ENCODE measurements at regions not wholly inside any gene's neighbourhood (a gene's known extent, or its start where the extent isn't known, plus 50 kb on each side); places are given as distances from the start of the nearest gene placed in this dataset.
A peak's percentile ranks its signal among the peaks of the same experiment; 100 is the strongest.
"Not testable (repeated sequence)": the region's sequence is repeated elsewhere in the genome, so short reads cannot be mapped to it uniquely, and the experiment has no call there.

DNA sequence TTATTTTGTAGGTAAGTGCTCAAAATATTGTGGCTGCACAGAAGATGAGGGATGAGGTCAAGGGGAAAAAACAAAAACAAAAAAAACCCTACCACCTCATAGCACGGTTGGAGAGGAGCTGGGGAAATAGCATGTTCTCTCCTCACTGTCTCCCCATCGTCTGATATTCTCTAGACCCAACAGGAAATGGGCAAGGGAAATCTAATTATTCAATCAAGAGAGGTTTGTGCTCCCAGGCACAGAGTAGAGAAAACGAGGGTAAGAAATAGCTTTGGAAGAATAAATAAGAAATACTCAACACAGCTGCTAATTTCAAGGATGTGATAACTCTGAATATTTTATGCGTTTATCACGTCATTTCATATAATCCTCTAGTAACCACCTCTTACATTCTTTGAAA lies 619.2 kb upstream of the GNPDA2 start:
- no peak for DNase-seq

GRCh38 chr4:45331802-45332201 lies 605.4 kb upstream of the GNPDA2 start:
- DNase-seq = no peak

- DNase-seq = no peak
Measured at GRCh38 chr4:45327544-45327943, 601.2 kb upstream of the GNPDA2 start.

DNA sequence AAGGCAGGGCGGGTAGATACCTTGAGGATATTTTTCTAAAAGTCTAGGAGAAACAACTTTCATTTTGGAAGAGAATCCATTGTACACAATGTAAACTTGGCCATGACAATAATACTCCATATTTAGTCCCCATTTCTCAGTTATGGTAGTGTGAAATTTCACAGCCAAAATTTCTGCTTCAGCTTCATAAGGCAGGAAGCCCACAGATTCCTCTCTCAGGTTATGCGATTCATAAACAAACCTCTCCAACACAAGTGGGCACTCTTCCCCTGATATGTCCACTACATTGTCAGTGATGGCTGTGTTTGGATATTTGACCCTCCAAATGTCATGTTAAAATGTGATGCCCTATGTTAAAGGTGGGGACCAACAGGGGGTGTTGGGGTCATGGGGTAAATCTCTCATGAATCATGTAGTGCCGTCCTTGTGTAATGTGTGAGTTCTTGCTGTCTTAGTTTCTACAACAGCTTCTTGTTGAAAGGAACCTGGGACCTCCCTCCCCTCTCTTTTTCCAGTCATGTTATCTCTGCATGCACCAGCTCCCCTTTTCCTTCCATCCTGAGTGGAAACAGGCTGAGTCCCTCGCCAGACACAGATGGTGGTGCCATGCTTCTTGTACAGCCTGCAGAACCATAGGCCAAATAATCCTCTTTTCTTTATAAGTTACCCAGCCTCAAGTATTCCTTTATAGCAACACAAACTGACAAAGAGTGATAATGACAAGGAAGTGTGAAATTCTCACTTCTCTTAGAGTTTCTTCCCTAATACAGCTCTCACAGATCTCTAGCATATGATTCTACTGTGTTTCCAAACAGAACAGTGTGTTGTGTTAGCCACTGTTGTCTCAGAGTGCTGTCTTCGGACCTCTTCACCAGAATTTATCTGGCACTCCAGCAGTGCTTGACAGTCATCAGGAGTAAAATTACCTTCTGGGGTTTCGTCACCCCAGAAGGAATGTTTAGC lies 598.4 kb upstream of the GNPDA2 start:
- DNase-seq = no peak

DNA sequence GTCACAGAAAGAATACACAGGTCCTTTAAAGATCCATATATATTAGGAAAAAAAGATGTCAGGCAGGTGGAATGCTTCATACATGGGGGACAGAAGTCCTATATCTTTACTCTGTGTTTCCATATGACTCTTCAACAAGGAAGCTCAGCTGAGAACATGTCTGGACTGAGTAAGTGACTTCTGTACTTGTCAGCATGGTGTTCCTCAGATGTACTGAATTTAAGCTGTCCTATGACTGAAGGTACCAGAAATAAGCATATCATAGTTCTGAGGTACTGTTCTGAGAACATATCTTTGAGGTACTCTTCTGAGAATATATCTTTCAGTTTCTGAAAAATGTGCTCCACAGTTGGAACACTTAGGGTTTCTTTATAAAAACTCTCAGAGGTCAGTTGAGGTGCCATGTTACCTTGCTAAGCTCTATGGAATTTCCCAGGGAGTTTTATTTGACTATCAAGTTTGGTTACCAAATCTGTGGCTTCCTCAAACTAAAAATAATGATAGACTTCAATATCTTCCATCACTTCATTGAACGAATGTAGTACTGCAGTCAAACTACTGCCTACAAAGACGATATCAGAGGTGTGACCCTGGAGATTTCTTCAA lies 597.2 kb upstream of the GNPDA2 start:
- no peak for DNase-seq

DNA sequence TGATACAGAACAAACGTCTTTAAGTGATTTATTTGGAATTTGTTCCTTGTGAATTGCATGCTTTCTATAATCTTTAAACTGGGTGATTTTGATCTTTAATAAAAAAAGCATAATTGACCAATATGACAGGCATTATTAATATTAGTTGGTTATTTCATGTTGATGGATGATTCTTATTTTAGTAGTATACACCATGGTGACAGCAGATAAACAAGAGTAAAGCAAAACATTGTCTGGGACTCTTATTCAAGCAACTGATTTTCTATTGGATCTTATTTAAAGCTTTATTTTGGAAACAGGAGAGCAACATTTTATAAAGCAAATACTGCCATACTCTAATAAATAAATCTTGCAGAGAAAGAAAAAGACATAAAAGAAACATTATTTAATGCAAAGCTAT lies 591.4 kb upstream of the GNPDA2 start:
- no peak for DNase-seq

GRCh38 chr4:45317276-45317675 lies 590.9 kb upstream of the GNPDA2 start:
- no peak for DNase-seq

DNA sequence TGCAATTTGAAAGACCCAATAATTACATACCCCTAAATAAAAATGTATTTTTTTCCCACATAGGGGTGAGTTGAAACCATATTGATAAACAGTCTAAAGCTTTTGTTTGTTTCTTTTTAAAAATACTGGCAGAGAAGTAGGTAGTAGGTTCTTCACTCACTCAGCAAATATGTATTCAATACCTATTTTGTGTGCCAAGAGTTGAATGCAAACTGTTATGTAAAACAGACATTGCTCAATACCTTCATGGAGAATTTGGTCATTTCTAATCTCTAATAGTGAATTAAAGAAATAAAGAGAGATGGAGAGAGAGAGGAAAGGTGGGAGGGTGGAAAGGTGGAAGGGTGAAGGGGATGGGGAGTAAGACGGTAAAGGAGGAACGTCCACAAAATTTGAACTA lies 589.9 kb upstream of the GNPDA2 start:
- no peak for DNase-seq

- DNase-seq = no peak
Measured at GRCh38 chr4:45302828-45303227, 576.5 kb upstream of the GNPDA2 start.

DNA sequence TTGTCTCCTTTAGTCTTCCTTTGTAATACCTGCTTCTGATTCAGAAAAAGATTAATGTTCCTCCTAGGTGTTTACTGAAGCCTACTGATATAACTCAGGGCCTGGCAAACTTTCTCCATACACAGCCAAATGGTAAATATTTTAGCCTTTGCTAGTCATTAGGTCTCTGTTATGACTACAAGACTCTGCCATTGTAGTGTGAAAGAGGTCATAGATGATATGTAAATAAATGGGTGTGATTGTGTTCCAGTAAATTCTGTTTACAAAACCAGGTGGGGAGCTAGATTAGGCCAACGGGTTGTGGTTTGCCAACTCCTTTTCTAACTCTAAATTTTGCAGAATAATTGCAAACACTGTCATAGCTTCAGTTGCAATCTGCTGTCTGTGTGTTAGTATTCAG lies 568.1 kb upstream of the GNPDA2 start:
- no peak for DNase-seq

- DNase-seq = no peak
Measured at GRCh38 chr4:45293335-45293734, 567.0 kb upstream of the GNPDA2 start.

DNA sequence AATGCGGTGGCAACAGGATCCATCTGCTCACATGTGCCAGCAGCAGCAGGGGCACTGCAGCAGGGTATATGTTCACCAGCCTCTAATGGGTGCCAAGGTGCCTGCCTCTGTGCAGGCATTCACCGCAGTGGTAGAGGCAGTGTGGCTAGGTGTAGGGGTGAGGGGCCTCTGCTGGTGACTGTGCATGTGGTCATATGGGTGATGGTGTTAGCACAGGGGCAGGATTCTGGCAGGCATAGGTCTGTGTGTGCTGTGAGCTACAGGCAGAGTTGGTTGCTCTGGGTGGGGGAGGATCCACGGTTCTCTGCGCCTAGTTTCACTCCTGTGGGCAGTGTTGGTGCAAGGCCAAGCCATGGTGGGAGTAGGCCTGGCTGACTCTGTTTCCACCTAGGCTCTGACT lies 566.5 kb upstream of the GNPDA2 start:
- DNase-seq = no peak

- DNase-seq = no peak
Measured at GRCh38 chr4:45284400-45285085, 558.2 kb upstream of the GNPDA2 start.

- DNase-seq = no peak
Measured at GRCh38 chr4:45283352-45283751, 557.0 kb upstream of the GNPDA2 start.

GRCh38 chr4:45280121-45280520 lies 553.8 kb upstream of the GNPDA2 start:
- no peak for DNase-seq

DNA sequence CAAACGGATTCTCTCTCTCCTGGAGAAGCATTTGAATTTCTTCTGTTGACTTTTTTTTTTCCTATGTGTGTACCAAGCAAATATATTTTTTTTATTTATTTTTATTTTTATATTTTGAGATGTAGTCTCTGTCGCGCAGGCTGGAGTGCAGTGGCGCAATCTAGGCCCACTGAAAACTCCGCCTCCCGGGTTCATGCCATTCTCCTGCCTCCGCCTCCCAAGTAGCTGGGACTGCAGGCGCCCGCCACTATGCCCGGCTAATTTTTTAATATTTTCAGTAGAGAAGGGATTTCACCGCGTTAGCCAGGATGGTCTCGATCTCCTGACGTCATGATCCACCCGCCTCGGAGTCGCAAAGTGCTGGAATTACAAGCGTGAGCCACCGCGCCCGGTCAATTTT lies 549.5 kb upstream of the GNPDA2 start:
- no peak for DNase-seq

DNA sequence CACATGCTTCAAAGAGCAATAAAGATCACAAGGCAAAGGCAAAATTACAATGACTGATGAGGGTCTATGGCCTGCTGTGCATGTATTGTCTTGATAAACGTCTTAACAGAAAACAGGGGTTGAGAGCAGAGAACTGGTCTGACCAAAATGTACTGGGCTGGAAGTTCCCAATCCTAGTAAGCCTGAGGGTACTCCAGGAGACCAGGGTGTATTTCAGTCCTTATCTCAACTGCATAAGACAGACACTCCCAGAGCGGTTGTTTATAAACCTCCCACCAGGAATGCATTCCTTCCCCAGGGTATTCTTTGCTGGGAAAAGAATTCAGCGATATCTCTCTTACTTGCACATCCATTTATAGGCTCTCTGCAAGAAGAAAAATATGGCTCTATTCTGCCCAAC lies 521.8 kb upstream of the GNPDA2 start:
- not testable (repeated sequence) for DNase-seq

GRCh38 chr4:45241976-45242375 lies 515.6 kb upstream of the GNPDA2 start:
- peak; percentile 29 for DNase-seq

- DNase-seq = no peak
Measured at GRCh38 chr4:45229206-45229605, 502.9 kb upstream of the GNPDA2 start.

GRCh38 chr4:45215976-45216542 lies 489.7 kb upstream of the GNPDA2 start:
- DNase-seq = no peak

DNA sequence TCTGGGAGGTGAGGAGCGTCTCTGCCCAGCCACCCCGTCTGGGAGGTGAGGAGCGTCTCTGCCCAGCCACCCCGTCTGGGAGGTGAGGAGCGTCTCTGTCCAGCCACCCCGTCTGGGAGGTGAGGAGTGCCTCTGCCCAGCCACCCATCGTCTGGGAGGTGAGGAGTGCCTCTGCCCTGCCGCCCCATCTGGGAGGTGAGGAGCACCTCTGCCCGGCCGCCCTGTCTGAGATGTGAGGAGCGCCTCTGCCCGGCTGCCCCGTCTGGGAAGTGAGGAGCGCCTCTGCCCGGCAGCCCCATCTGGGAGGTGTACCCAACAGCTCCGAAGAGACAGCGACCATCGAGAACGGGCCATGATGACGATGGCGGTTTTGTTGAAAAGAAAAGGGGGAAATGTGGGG lies 482.1 kb upstream of the GNPDA2 start:
- DNase-seq = not testable (repeated sequence)

- DNase-seq = not testable (repeated sequence)
Measured at GRCh38 chr4:45207864-45208331, 481.5 kb upstream of the GNPDA2 start.

- not testable (repeated sequence) for DNase-seq
Measured at GRCh38 chr4:45207241-45207863, 481.0 kb upstream of the GNPDA2 start.
